Urinary bladder (tissue), 3 donors: ENCODE measurements at regions not wholly inside any gene's neighbourhood (a gene's known extent, or its start where the extent isn't known, plus 50 kb on each side); places are given as distances from the start of the nearest gene placed in this dataset.

ENCODE experiments used
- DNase-seq: peaks from one replicate; pipeline ENCODE4 v3.0.0-alpha.2; 2015; ENCODE audit errors: extremely low spot score
- H3K27ac ChIP-seq: one replicate; pipeline ENCODE4 v1.5.1; 2013; ENCODE audit warnings: low read depth, mild to moderate bottlenecking, moderate library complexity
- H3K36me3 ChIP-seq: one replicate; pipeline ENCODE4 v1.6.1; 2013; ENCODE audit warnings: mild to moderate bottlenecking, moderate library complexity; ENCODE audit not compliant: insufficient read depth
- H3K4me1 ChIP-seq: one replicate; pipeline ENCODE4 v1.6.1; 2013; ENCODE audit warnings: mild to moderate bottlenecking, moderate library complexity; ENCODE audit not compliant: insufficient read depth
- H3K4me3 ChIP-seq: one replicate; pipeline ENCODE4 v1.5.1; 2013; ENCODE audit warnings: low read depth, low read length
- WGBS: extraction: QIAGEN DNeasy Blood & Tissue Kit; methylation state at CpG from one replicate; pipeline ENCODE4 v1.1.7; 2013; 5-methylcytosine and 5-hydroxymethylcytosine counted together
- donor health status: healthy with polysubstance abuse.
- donor health status: healthy.

DNA sequence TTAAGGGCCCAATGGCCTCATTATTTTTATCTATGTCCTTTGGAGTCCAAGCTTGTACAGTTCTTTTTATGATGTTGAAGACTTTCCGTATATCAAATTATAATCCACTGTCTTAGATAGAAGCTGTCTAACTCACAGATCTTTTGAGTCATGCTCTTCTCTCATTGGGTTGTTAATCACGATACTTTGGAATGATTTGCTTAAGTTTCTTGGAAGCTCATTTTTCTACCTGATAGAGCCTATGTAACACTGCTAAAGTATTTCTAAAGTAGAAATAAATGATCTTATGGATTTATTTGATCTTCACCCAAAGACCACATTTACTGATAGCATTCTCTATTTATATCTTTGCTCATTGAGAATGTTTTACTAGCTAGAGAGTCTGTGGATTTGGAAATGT lies 1554.1 kb downstream of the PLA2G4A start:
- DNase-seq = no peak
- Histone ChIP-seq H3K36me3 (no peaks in the 10 kb centered on the region), H3K4me3 (no peak overlapping the region), H3K27ac (no peak overlapping the region), H3K4me1 (no peaks in the 10 kb centered on the region)
- WGBS = 62% methylated on average over 2 of the region's 2 CpGs

DNA sequence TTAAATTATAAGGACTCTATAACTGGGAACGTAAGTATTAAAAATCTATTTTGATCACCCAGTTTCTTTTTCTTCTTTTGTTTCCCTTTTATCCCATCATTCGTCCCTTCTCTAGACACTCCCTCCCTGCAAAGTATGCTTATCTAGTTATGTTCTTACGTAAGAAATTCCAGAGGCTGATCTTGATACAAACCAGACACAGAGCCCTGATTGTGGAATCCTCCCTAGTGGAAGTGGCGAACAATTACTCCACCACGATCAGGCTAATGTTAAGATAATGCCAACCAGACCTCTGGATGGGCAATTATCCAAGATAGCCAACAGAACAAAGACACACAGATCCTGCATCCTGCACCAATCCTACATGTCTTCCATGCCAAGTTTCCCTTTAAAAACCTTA lies 1557.4 kb downstream of the PLA2G4A start:
- 43% methylated on average over 5 of the region's 5 CpGs for WGBS
- H3K4me3 ChIP-seq = no peak overlapping the region
- H3K27ac ChIP-seq = no peak overlapping the region
- no peaks in the 10 kb centered on the region for H3K36me3 ChIP-seq
- H3K4me1 ChIP-seq = no peaks in the 10 kb centered on the region
- no peak for DNase-seq

DNA sequence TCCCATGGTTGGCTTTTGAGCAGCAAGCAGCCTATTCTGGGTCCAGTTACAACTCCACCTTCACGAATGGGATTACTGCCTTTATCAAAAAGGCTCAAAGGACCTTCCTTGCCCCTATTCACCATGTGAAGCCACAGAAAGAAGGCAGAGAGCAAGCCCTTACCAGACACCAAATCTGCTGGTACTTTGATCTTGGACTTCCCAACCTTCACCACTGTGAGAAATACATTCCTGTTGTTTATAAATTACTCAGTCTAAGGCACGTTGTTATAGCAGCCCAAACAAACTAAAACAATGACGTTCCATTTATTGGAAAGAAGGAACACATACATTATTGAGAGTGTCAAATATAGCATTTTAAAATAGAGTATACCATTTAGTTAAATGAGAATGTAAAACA lies 1557.9 kb downstream of the PLA2G4A start:
- no peak for DNase-seq
- H3K4me3 ChIP-seq = no peak overlapping the region
- H3K36me3 ChIP-seq = no peaks in the 10 kb centered on the region
- 72% methylated on average over 3 of the region's 3 CpGs for WGBS
- H3K27ac ChIP-seq = no peak overlapping the region
- no peaks in the 10 kb centered on the region for H3K4me1 ChIP-seq

DNA sequence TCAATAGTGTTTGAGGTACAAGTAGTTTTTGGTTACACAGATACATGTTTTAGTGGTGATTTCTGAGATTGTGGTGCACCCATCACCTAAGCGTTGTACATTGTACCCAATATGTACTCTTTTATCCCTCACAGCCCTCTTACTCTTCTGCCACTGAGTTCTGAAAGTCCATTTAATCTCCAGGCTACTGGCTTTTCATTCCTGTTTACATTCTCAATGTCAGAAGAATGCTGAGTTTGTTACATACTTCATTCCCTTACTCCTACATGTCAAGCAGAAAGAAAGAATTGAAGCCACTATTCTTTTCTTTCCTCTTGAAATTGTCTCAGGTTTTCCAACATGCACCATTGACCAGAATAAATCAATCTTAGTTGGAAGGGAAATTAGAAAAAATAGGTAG lies 1565.9 kb downstream of the PLA2G4A start:
- no peak overlapping the region for H3K27ac ChIP-seq
- no peak overlapping the region for H3K4me3 ChIP-seq
- no peaks in the 10 kb centered on the region for H3K4me1 ChIP-seq
- WGBS = 80% methylated on average over 1 of the region's 1 CpG
- DNase-seq = no peak
- H3K36me3 ChIP-seq = no peaks in the 10 kb centered on the region

GRCh38 chr1:188397521-188397920 lies 1568.8 kb downstream of the PLA2G4A start:
- no peaks in the 10 kb centered on the region for H3K36me3 ChIP-seq

DNA sequence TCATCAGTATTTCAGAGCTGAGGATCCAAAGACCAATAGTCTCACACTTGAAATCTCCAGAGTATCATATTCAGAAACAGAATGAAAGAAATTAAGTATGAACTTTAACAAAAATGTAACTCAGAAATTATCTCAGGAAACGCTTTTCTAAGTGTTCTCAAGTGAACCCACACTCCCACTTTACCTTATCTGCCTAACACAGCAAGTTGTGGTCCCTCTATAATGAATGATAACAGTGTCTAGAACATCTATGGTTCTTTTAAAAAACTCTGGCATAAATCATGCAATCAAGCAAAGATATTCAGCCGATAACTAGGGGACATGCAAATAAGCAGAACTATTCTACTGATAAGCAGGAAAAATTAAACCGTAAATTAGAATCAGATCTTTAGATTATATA lies 1574.2 kb downstream of the PLA2G4A start:
- H3K27ac ChIP-seq = no peak overlapping the region
- H3K36me3 ChIP-seq = no peaks in the 10 kb centered on the region
- no peak for DNase-seq
- H3K4me3 ChIP-seq = no peak overlapping the region
- no peaks in the 10 kb centered on the region for H3K4me1 ChIP-seq
- WGBS = 86% methylated on average over 3 of the region's 3 CpGs

More at GRCh38 chr1:188397521-188397920, 1568.8 kb downstream of the PLA2G4A start:
- Histone ChIP-seq H3K4me1 (no peaks in the 10 kb centered on the region), H3K4me3 (no peak overlapping the region), H3K27ac (no peak overlapping the region)
- 97% methylated on average over 2 of the region's 2 CpGs for WGBS
- DNase-seq = no peak

DNA sequence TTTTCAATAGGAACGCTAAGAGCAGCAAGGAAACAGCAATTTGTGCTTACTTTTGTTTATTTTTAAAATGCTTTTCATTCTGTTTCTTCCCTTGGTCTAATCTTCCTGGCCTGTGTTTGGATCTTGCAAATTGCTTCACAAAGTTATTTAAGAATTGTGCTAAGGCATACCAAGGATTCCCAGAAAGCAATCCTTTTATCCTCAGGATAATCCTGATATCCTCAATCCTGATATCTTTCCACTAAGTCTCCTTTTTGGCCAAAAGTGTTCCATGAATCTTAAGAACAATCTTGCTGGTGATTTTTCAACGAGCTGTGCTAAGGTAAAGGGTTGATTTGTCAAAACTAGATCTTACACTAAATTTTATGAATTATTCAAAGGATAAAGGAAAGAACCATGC lies 1577.9 kb downstream of the PLA2G4A start:
- DNase-seq = no peak
- no peak overlapping the region for H3K27ac ChIP-seq
- H3K4me3 ChIP-seq = no peak overlapping the region
- WGBS = 30% methylated on average over 2 of the region's 2 CpGs
- H3K36me3 ChIP-seq = no peaks in the 10 kb centered on the region
- H3K4me1 ChIP-seq = no peaks in the 10 kb centered on the region

GRCh38 chr1:188420177-188420576 lies 1591.4 kb downstream of the PLA2G4A start:
- H3K27ac ChIP-seq = no peak overlapping the region
- DNase-seq = no peak
- H3K36me3 ChIP-seq = no peaks in the 10 kb centered on the region
- H3K4me1 ChIP-seq = no peaks in the 10 kb centered on the region
- H3K4me3 ChIP-seq = no peak overlapping the region
- WGBS = 79% methylated on average over 1 of the region's 1 CpG

GRCh38 chr1:188423073-188423472 lies 1594.3 kb downstream of the PLA2G4A start:
- Histone ChIP-seq H3K36me3 (no peaks in the 10 kb centered on the region), H3K4me3 (no peak overlapping the region), H3K27ac (no peak overlapping the region), H3K4me1 (no peaks in the 10 kb centered on the region)
- no peak for DNase-seq
- WGBS = 58% methylated on average over 1 of the region's 1 CpG

- H3K27ac ChIP-seq = no peak overlapping the region
- no peak overlapping the region for H3K4me3 ChIP-seq
- H3K4me1 ChIP-seq = no peaks in the 10 kb centered on the region
- no peak for DNase-seq
- WGBS = 50% methylated on average over 1 of the region's 1 CpG
- H3K36me3 ChIP-seq = no peaks in the 10 kb centered on the region
These were observed 1595.4 kb downstream of the PLA2G4A start for GRCh38 chr1:188424176-188424575.

DNA sequence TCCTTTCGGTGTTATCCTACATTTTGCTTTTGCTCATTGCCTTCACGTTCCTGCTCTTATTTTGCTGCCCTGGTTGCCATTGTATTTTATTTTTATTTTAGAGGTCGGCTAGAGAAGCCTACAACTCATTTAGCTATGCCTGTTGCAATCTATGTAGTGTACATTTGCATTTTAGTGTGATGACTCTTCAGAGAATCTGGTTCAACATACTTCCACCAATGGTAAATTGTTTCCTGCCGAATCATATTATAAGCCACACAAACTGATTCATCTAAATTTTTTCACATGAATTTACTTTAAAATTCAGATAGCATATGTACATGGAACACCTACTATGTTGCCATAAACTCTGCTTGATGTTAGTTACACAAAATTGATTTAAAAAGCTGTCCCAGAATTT lies 1596.9 kb downstream of the PLA2G4A start:
- Histone ChIP-seq H3K4me3 (no peak overlapping the region), H3K27ac (no peak overlapping the region), H3K4me1 (no peaks in the 10 kb centered on the region), H3K36me3 (no peaks in the 10 kb centered on the region)
- DNase-seq = no peak
- 66% methylated on average over 4 of the region's 4 CpGs for WGBS

DNA sequence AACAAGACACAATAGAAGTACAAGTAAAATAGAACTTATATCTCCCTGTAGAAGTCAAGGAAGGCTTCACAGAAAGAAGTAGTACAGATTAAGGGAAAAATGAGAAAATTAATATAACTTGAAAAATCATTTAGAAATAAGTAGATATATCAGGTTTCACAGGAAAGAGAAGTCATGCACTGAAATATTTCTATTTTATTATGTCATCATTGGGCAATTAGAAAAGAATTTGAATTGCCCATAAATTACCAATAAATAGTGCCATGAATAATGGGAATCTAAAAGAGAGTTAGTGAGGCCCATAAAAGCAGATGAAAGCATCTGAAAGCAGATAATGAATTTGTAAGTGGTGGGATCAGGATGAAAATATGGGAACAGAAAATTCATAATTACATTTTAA lies 1597.8 kb downstream of the PLA2G4A start:
- Histone ChIP-seq H3K27ac (no peak overlapping the region), H3K36me3 (no peaks in the 10 kb centered on the region), H3K4me1 (no peaks in the 10 kb centered on the region), H3K4me3 (no peak overlapping the region)
- no peak for DNase-seq

DNA sequence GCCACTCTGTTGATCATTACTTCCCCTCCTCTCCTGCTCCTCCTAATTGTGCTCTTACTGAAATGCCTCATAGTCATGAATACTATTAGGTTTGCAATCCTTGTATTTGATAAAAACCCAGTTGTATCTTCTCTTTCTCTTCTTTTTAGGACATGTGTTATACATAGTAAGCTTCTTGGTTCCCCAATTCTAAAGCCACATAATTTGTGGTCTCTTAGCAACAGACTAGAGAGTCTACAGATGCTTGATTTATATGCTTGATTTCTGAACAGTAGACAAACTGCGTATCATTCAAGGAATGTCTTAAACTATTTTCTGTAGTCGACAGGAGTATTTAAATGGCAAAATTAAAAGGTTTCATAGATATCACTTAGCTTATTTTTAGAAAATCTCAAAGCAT lies 1598.9 kb downstream of the PLA2G4A start:
- 66% methylated on average over 2 of the region's 2 CpGs for WGBS
- no peak overlapping the region for H3K27ac ChIP-seq
- DNase-seq = no peak
- no peaks in the 10 kb centered on the region for H3K4me1 ChIP-seq
- H3K4me3 ChIP-seq = no peak overlapping the region
- H3K36me3 ChIP-seq = no peaks in the 10 kb centered on the region

- no peaks in the 10 kb centered on the region for H3K36me3 ChIP-seq
- DNase-seq = no peak
- H3K4me3 ChIP-seq = no peak overlapping the region
- no peaks in the 10 kb centered on the region for H3K4me1 ChIP-seq
- H3K27ac ChIP-seq = no peak overlapping the region
- WGBS = 84% methylated on average over 2 of the region's 2 CpGs
These were observed 1600.6 kb downstream of the PLA2G4A start for GRCh38 chr1:188429386-188429785.

DNA sequence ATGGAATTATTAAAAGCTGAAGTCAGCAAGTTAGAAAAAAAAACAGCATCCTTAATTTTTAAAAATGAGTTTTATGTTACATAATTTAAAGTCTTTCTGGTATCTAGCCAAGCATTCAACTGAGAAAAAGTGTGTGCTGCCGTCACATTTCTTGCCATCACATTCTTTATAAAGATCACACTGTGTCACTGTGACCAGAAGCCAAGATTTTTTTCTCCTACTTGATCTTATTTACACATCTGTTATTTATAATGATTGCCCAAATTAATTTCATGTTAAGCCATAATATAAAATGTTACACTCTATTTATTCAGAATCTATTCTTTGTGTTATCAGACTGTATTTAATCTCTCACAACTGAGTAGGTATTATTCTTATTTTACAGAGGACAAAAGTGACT lies 1603.7 kb downstream of the PLA2G4A start:
- no peaks in the 10 kb centered on the region for H3K36me3 ChIP-seq
- no peaks in the 10 kb centered on the region for H3K4me1 ChIP-seq
- no peak overlapping the region for H3K27ac ChIP-seq
- WGBS = 58% methylated on average over 1 of the region's 1 CpG
- no peak overlapping the region for H3K4me3 ChIP-seq
- DNase-seq = no peak
